Mucosa of rectum (tissue), 2 donors: ENCODE measurements at regions not wholly inside any gene's neighbourhood (a gene's known extent, or its start where the extent isn't known, plus 50 kb on each side); places are given as distances from the start of the nearest gene placed in this dataset.
"Not testable (repeated sequence)": the region's sequence is repeated elsewhere in the genome, so short reads cannot be mapped to it uniquely, and the experiment has no call there.

ENCODE experiments used
- H3K27ac ChIP-seq, 2 donors: one replicate each; pipeline ENCODE4 v1.7.0; 2013; ENCODE audit warnings: inconsistent platforms in 2 of 2, low read depth in 2 of 2, low read length in 2 of 2
- H3K27me3 ChIP-seq, 2 donors: one replicate each; pipeline ENCODE4 v1.7.0; 2013; ENCODE audit warnings: low read length in 2 of 2; ENCODE audit not compliant: control insufficient read depth in 2 of 2, insufficient read depth in 2 of 2
- H3K36me3 ChIP-seq, 2 donors: one replicate each; pipeline ENCODE4 v1.7.0; 2013; ENCODE audit warnings: low read length in 2 of 2; ENCODE audit not compliant: control insufficient read depth in 2 of 2, insufficient read depth in 2 of 2
- H3K4me1 ChIP-seq, 2 donors: one replicate each; pipeline ENCODE4 v1.7.0; 2013; ENCODE audit warnings: low read length in 2 of 2, mild to moderate bottlenecking in 1 of 2; ENCODE audit not compliant: control insufficient read depth in 2 of 2, insufficient read depth in 2 of 2
- H3K4me3 ChIP-seq, 2 donors: one replicate each; pipeline ENCODE4 v1.7.0; 2013; ENCODE audit warnings: low read length in 2 of 2
- H3K9ac ChIP-seq, 2 donors: one replicate each; pipeline ENCODE4 v1.7.0; 2013; ENCODE audit warnings: low read length in 2 of 2, low read depth in 1 of 2, mild to moderate bottlenecking in 1 of 2
- H3K9me3 ChIP-seq, 2 donors: one replicate each; pipeline ENCODE4 v1.7.0; 2013; ENCODE audit warnings: low read length in 2 of 2; ENCODE audit not compliant: control insufficient read depth in 2 of 2
- donor health status: healthy.
- donor health status: Normal muscosa, but diverticular disease.

DNA sequence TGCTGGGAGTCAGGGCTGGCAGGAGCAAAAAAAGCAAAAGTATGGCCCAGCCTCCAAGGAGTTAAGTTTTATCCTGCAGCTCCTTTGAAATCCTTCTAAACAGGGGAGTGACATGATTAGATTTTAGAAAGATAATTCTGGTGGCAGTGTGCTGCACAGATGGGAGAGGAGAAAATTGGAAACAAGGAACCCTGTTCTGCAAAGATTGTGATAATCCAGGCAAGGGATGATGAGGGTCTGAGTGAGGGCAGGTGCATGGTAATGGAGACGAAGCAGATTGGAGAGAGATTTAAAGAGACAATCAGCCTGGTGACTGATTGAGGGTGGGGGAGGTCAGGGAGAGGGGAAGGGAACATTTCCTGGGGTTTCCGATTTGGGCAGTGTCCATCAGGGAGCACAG lies 444.7 kb upstream of the PODXL start:
- Histone ChIP-seq H3K36me3 (no peaks in the 10 kb centered on the region), H3K4me1 (no peaks in the 10 kb centered on the region), H3K9me3 (no peaks in the 10 kb centered on the region), H3K27ac (no peak overlapping the region), H3K4me3 (no peak overlapping the region), H3K9ac (no peak overlapping the region), H3K27me3 (no peaks in the 10 kb centered on the region)

- H3K27ac ChIP-seq, result no peak overlapping the region
- H3K9ac ChIP-seq, result no peak overlapping the region
- no peak overlapping the region for H3K4me3 ChIP-seq
- H3K4me1 ChIP-seq, result no peaks in the 10 kb centered on the region
- no peaks in the 10 kb centered on the region for H3K36me3 ChIP-seq
- no peaks in the 10 kb centered on the region for H3K9me3 ChIP-seq
- H3K27me3 ChIP-seq, result no peaks in the 10 kb centered on the region
Measured at GRCh38 chr7:131999193-131999592, 442.8 kb upstream of the PODXL start.

- Histone ChIP-seq H3K27me3 (no peaks in the 10 kb centered on the region), H3K27ac (no peak overlapping the region), H3K9me3 (no peaks in the 10 kb centered on the region), H3K4me3 (no peak overlapping the region), H3K4me1 (no peaks in the 10 kb centered on the region), H3K9ac (no peak overlapping the region), H3K36me3 (no peaks in the 10 kb centered on the region)
Measured at GRCh38 chr7:131995324-131995723, 438.9 kb upstream of the PODXL start.

GRCh38 chr7:131981069-131981468 lies 424.6 kb upstream of the PODXL start:
- not testable (repeated sequence) for H3K36me3 ChIP-seq, H3K27ac ChIP-seq, H3K4me3 ChIP-seq, H3K9me3 ChIP-seq, H3K9ac ChIP-seq, H3K4me1 ChIP-seq, H3K27me3 ChIP-seq

DNA sequence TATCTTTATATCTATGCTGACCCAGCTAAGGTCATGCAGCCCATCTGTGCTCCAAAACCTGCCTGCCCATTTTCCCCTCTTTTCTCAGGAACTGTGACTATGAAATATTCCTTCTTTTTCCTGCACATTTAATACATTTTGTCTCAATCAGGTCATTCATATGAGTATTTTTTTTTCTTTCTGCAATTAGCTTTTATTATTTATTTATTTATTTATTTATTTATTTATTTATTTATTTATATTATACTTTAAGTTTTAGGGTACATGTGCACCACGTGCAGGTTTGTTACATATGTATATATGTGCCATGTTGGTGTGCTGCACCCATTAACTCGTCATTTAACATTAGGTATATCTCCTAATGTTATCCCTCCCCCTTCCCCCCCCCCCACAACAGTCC lies 421.7 kb upstream of the PODXL start:
- H3K9me3 ChIP-seq, H3K36me3 ChIP-seq, H3K4me3 ChIP-seq, H3K4me1 ChIP-seq, H3K27ac ChIP-seq, H3K9ac ChIP-seq, H3K27me3 ChIP-seq: not testable (repeated sequence)

- H3K9me3 ChIP-seq, result no peaks in the 10 kb centered on the region
- H3K9ac ChIP-seq, result no peak overlapping the region
- peaks cover 0 to 2% of the 10 kb centered on the region in 2 donors for H3K27me3 ChIP-seq
- no peak overlapping the region for H3K27ac ChIP-seq
- no peak overlapping the region for H3K4me3 ChIP-seq
- H3K4me1 ChIP-seq, result no peaks in the 10 kb centered on the region
- no peaks in the 10 kb centered on the region for H3K36me3 ChIP-seq
Measured at GRCh38 chr7:131976411-131976810, 420.0 kb upstream of the PODXL start.

- no peaks in the 10 kb centered on the region for H3K4me1 ChIP-seq
- H3K9ac ChIP-seq, result no peak overlapping the region
- no peak overlapping the region for H3K27ac ChIP-seq
- no peaks in the 10 kb centered on the region for H3K36me3 ChIP-seq
- H3K27me3 ChIP-seq, result peaks cover 0 to 2% of the 10 kb centered on the region in 2 donors
- no peaks in the 10 kb centered on the region for H3K9me3 ChIP-seq
- no peak overlapping the region for H3K4me3 ChIP-seq
Measured at GRCh38 chr7:131974671-131975070, 418.2 kb upstream of the PODXL start.

DNA sequence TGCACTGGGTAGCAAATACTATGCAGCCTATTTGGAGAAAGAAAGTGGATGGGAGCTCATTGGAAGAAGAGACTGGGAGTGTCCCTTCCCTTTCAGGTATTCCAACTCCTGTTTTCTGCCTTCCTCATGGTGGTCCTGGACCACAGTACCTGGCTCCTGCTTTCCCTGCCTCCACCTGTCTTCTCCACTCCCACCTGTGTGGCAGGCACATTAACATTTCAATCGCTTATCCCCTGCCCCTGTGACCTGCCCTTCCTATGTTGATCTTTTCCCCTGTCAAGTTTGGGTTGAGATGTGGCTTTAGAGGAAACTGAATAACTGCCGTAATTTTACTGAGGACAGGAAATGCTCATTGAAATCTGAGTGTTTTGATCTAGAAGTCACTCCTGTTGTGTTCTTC lies 415.8 kb upstream of the PODXL start:
- Histone ChIP-seq H3K36me3 (no peaks in the 10 kb centered on the region), H3K4me3 (no peak overlapping the region), H3K9me3 (no peaks in the 10 kb centered on the region), H3K4me1 (no peaks in the 10 kb centered on the region), H3K27ac (no peak overlapping the region), H3K9ac (no peak overlapping the region), H3K27me3 (peaks cover 0 to 2% of the 10 kb centered on the region in 2 donors)

DNA sequence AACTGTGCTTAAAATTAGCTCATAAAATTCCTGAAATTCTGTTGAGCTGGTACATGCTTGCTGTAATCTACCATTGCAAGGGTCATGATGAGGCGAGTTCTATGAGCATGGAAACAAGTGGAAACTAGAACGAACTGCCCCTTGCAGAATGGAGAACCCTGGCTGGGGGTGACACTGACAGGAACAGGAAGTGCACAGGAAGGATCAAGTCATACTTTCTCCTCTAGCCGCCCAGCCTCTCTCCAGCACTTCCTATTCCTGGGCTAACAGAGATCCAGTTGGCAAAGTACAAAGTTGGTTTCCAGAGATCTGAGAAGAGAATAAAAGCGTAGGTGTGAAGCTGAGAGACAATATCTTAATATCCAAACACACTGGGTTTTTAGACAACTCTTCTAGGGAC lies 414.2 kb upstream of the PODXL start:
- Histone ChIP-seq H3K9me3 (no peaks in the 10 kb centered on the region), H3K27ac (no peak overlapping the region), H3K27me3 (no peaks in the 10 kb centered on the region), H3K4me1 (no peaks in the 10 kb centered on the region), H3K36me3 (no peaks in the 10 kb centered on the region), H3K4me3 (no peak overlapping the region), H3K9ac (no peak overlapping the region)

DNA sequence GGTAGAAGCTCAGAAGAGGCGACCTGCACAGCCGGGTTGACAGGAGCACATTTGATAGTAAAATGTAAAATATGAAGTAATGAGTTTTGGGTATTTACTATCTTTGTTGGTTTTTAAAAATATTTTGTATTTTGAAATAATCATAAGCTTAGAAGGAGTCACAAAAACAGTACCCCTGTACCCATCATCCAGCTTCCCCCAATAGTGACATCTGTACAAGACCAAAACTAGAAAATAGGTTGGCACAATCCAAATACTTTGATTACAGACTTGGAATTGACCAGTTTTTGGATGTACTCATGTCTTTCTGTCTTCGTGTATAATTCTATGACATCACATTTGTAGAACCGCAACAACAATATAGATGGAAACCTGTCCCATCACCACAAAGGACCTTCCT lies 413.1 kb upstream of the PODXL start:
- no peaks in the 10 kb centered on the region for H3K9me3 ChIP-seq
- H3K36me3 ChIP-seq, result no peaks in the 10 kb centered on the region
- no peak overlapping the region for H3K4me3 ChIP-seq
- no peaks in the 10 kb centered on the region for H3K27me3 ChIP-seq
- H3K9ac ChIP-seq, result no peak overlapping the region
- no peak overlapping the region for H3K27ac ChIP-seq
- no peaks in the 10 kb centered on the region for H3K4me1 ChIP-seq

- H3K4me1 ChIP-seq, result no peaks in the 10 kb centered on the region
- H3K27ac ChIP-seq, result no peak overlapping the region
- H3K9me3 ChIP-seq, result no peaks in the 10 kb centered on the region
- no peak overlapping the region for H3K4me3 ChIP-seq
- H3K27me3 ChIP-seq, result no peaks in the 10 kb centered on the region
- H3K36me3 ChIP-seq, result no peaks in the 10 kb centered on the region
- no peak overlapping the region for H3K9ac ChIP-seq
Measured at GRCh38 chr7:131967216-131967730, 410.8 kb upstream of the PODXL start.
